WI38 (cell line): ENCODE measurements at regions not wholly inside any gene's neighbourhood (a gene's known extent, or its start where the extent isn't known, plus 50 kb on each side); places are given as distances from the start of the nearest gene placed in this dataset.
"Not testable (repeated sequence)": the region's sequence is repeated elsewhere in the genome, so short reads cannot be mapped to it uniquely, and the experiment has no call there.

Source experiments
- H3K4me3 ChIP-seq: 2 replicates; pipeline ENCODE4 v1.5.1; 2011; ENCODE audit warnings: low read depth, mild to moderate bottlenecking, control low read depth, low read length
- CTCF ChIP-seq: IDR thresholded peaks from 2 replicates; pipeline ENCODE4 v1.5.1; 2012; ENCODE audit warnings: low read depth, mild to moderate bottlenecking, control low read depth, low read length

DNA sequence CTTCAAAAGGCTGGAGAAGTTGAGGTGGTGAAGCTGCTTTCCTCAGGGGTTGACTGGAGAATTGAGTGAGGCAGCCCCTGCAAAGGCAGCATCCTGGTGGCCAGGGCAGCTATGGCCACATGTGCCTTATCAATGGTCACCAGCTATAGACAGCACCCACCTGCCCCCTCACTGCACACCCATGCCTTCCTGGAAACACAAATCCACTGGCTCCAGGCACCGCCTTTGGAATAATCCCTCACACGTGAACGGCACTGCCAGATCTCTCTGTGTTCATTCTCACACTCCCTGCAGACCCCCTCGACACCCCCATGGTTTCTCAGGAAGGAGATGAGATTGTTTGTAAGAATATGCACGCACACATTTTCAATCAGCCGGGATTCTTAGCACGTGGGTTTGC is 1297.8 kb downstream of the TBC1D22A start:
- TF ChIP-seq CTCF: no peak

DNA sequence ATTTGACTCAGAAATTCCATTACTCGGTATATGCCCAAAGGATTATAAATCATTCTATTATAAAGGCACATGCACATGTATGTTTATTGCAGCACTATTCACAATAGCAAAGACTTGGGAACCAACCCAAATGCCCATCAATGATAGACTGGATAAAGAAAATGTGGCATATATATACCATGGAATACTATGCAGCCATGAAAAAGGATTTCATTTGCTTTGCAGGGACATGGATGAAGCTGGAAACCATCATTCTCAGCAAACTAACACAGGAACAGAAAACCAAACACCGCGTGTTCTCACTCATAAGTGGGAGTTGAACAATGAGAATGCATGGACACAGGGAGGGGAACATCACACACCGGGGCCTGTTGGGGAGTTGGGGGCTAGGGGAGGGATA is 1297.1 kb downstream of the TBC1D22A start:
- not testable (repeated sequence) for H3K4me3 ChIP-seq

More for the DNA sequence above, 1297.8 kb downstream of the TBC1D22A start:
- no peak overlapping the region for H3K4me3 ChIP-seq

DNA sequence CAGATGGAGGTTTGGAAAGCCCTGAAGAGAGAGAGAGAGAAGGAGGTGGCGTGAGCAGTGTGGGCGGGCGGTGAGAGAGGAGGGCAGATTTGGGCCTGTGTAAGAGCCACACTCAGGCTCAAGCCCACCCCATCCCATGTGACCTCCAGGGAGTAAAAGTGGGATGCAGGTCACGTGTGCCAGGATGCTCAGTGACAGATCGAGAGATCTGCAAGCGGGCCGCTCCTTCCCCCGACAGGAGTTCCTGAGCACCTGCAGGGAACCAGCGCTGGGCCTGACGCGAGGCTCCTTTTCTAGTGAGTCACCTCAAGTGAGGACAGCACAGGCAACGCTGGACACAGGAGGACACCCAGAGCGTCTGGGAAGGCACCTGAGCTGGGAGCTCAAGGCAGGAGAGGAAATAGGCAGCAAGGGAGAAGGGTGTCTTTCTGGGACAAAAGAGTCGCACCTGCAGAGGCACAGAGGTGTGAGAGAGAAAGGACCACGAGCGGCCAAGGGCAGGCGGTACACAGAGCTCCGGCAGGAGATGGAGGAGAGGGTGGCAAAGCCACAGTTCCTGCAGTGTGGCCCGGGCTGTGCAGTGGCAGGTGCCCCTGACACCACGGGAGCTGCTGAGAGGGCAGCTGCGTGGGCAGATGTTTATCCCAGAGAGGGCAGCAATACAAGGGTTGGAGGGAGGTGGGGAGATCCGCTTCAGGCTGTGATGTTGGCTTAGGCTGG is 1294.8 kb downstream of the TBC1D22A start:
- no peak overlapping the region for H3K4me3 ChIP-seq
- TF ChIP-seq CTCF: no peak

DNA sequence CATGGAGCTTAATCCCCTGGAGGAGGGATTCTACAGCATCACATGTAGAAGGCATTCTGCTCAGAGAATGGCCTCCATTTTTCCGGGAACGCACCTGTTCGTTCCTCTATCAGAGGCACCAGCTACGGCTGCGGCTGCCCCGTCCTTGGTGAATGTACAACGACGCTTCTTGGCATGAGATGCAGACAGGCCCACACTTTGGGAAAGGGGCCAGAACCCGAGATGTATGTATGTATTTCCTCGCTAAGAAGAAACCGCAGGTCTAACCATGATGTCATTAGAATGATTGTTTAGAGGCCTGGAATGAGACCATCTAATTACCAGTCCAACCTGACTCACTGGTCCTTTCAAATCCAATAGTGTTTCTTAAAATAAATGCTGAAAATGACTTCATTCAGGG is 1293.4 kb downstream of the TBC1D22A start:
- H3K4me3 ChIP-seq: no peak overlapping the region

GRCh38 chr22:48055185-48055584 is 1292.7 kb downstream of the TBC1D22A start:
- TF ChIP-seq CTCF: no peak
- H3K4me3 ChIP-seq: no peak overlapping the region

More for the DNA sequence above, 1293.4 kb downstream of the TBC1D22A start:
- no peak for TF ChIP-seq CTCF

- no peak for TF ChIP-seq CTCF
- no peak overlapping the region for H3K4me3 ChIP-seq
Measured at GRCh38 chr22:48054596-48054995, 1292.1 kb downstream of the TBC1D22A start.

DNA sequence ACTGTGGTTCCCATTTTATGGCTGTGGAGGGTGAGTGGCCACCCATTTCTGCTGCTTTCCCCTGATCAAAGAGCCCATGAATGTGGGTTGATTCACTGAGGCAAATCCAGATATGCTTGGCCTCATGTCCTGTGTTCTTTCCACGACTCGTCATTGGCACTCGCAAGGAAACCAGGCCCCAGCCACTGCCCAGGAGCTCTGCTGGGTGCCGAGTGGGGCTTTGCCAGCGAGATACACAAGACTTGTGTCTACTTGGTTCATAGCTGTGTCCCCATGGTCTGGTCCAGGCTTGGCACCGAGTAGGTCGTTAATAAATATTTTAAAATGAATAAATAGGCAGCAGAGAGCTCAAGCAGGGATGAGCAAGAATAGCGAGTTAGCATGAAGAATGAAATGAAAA is 1291.5 kb downstream of the TBC1D22A start:
- H3K4me3 ChIP-seq: no peak overlapping the region
- no peak for TF ChIP-seq CTCF

- H3K4me3 ChIP-seq: no peak overlapping the region
- TF ChIP-seq CTCF: no peak
Measured at GRCh38 chr22:48053486-48053885, 1291.0 kb downstream of the TBC1D22A start.
